Tibial nerve (tissue), 4 donors: ENCODE measurements at regions not wholly inside any gene's neighbourhood (a gene's known extent, or its start where the extent isn't known, plus 50 kb on each side); places are given as distances from the start of the nearest gene placed in this dataset.
"Not testable (repeated sequence)": the region's sequence is repeated elsewhere in the genome, so short reads cannot be mapped to it uniquely, and the experiment has no call there.

Experiments
- DNase-seq, 2 donors: peaks; one replicate each; pipeline ENCODE4 v3.0.0-alpha.2; 2019; ENCODE audit warnings: low spot score in 2 of 2
- H3K27ac ChIP-seq, 4 donors: fragments of 200-600 bp; sonication (generic) in 3 of 4; one replicate each; pipeline ENCODE4 v1.5.1; 2017 to 2019; ENCODE audit warnings: mild to moderate bottlenecking in 1 of 4
- H3K27me3 ChIP-seq, 2 donors: fragments of 200-600 bp; sonication (generic) in 1 of 2; one replicate each; pipeline versions ENCODE4 v1.5.1 to v1.6.0; 2017 to 2019
- H3K36me3 ChIP-seq, 3 donors: fragments of 200-600 bp; sonication (generic); one replicate each; pipeline ENCODE4 v1.5.1; 2018 to 2019
- H3K4me1 ChIP-seq, 4 donors: fragments of 200-600 bp; sonication (generic) in 3 of 4; one replicate each; pipeline ENCODE4 v1.5.1; 2017 to 2019
- H3K4me3 ChIP-seq, 4 donors: fragments of 200-600 bp; sonication (generic) in 3 of 4; one replicate each; pipeline ENCODE4 v1.5.1; 2017 to 2019; ENCODE audit warnings: mild to moderate bottlenecking in 1 of 4, moderate library complexity in 1 of 4
- H3K9me3 ChIP-seq, 4 donors: fragments of 200-600 bp; sonication (generic) in 3 of 4; one replicate each; pipeline ENCODE4 v1.5.1; 2017 to 2019
- CTCF ChIP-seq, 5 experiments: fragments of 200-600 bp in 3 of 5; fragments of 450-650 bp in 2 of 5; sonication (generic) in 3 of 5; IDR thresholded peaks; one replicate each; pipeline ENCODE4 v1.5.1; 2016 to 2019; ENCODE audit warnings: antibody characterized with exemption in 5 of 5, mild to moderate bottlenecking in 3 of 5, moderate library complexity in 2 of 5
- EP300 ChIP-seq, 2 donors: sonication (generic); formaldehyde crosslinking; IDR thresholded peaks; one replicate each; pipeline ENCODE4 v1.6.1; 2017; ENCODE audit warnings: antibody characterized with exemption in 2 of 2, mild to moderate bottlenecking in 1 of 2
- POLR2A ChIP-seq, 2 donors: fragments of 450-650 bp; IDR thresholded peaks; one replicate each; pipeline ENCODE4 v1.6.1; 2017; ENCODE audit warnings: antibody characterized with exemption in 2 of 2, mild to moderate bottlenecking in 2 of 2, moderate library complexity in 2 of 2
- WGBS, 2 donors: methylation state at CpG; one replicate each; pipeline ENCODE4 v1.1.5; 2018; 5-methylcytosine and 5-hydroxymethylcytosine counted together

- Histone ChIP-seq H3K4me3 (no peak overlapping the region), H3K27ac (no peak overlapping the region), H3K36me3 (no peaks in the 10 kb centered on the region), H3K4me1 (peaks cover 0 to 16% (median 0%) of the 10 kb centered on the region in 4 donors), H3K9me3 (no peaks in the 10 kb centered on the region), H3K27me3 (no peaks in the 10 kb centered on the region)
- WGBS, 2 donors, result 74 to 79% methylated on average over 2 of the region's 2 CpGs
- TF ChIP-seq EP300 (IDR thresholded peaks at IDR 0.05) (no peak), POLR2A (IDR thresholded peaks at IDR 0.05) (no peak), CTCF (IDR thresholded peaks at IDR 0.05) (no peak)
- no peak for DNase-seq
Observed at GRCh38 chr4:19025031-19025430, 1003.5 kb upstream of the LCORL start.

DNA sequence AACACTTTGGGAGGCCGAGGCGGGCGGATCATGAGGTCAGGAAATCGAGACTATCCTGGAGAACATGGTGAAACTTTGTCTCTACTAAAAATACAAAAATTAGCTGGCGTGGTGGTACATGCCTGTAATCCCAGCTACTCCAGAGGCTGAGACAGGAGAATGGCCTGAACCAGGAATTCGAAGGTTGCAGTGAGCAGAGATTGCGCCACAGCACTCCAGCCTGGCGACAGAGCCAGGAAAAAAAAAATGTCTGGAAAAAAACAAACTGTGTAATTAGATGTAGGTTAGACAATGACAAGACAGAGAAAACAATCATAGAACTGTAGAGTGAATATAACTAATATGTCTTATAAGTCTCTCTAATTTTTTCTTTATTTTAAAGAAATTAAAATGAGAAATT lies 1002.5 kb upstream of the LCORL start:
- 94 to 98% methylated on average over 8 of the region's 8 CpGs for WGBS, 2 donors
- no peak overlapping the region for H3K27ac ChIP-seq
- no peak overlapping the region for H3K4me3 ChIP-seq
- no peaks in the 10 kb centered on the region for H3K9me3 ChIP-seq
- no peak for DNase-seq
- H3K4me1 ChIP-seq, result peaks cover 0 to 12% (median 0%) of the 10 kb centered on the region in 4 donors
- H3K27me3 ChIP-seq, result no peaks in the 10 kb centered on the region
- H3K36me3 ChIP-seq, result no peaks in the 10 kb centered on the region
- TF ChIP-seq CTCF (IDR thresholded peaks at IDR 0.05) (no peak), EP300 (IDR thresholded peaks at IDR 0.05) (no peak), POLR2A (IDR thresholded peaks at IDR 0.05) (no peak)

DNA sequence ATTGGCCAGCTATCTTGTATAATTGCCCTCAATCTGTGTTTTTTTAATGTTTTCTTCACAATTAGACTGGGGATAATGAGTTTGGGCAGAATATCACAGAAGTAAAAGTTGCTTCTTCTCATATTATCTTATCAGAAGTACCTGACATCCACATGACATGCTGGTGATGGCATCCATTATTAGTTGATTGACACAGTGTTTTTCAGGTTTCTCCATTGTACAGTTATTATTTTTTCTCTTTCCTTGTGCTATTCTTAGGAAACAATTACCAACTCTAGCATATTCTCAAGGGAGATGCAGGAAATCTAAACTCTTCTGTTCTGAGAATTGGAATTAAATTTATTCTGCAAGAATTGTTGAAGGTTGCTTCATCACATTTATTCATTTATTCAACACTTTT lies 1000.1 kb upstream of the LCORL start:
- H3K4me3 ChIP-seq, result no peak overlapping the region
- H3K36me3 ChIP-seq, result no peaks in the 10 kb centered on the region
- TF ChIP-seq CTCF (IDR thresholded peaks at IDR 0.05), result no peak
- no peak for TF ChIP-seq EP300 (IDR thresholded peaks at IDR 0.05)
- no peak for TF ChIP-seq POLR2A (IDR thresholded peaks at IDR 0.05)
- no peaks in the 10 kb centered on the region for H3K9me3 ChIP-seq
- H3K27me3 ChIP-seq, result no peaks in the 10 kb centered on the region
- H3K4me1 ChIP-seq, result peaks cover 0 to 11% (median 0%) of the 10 kb centered on the region in 4 donors
- H3K27ac ChIP-seq, result no peak overlapping the region
- DNase-seq, result no peak

GRCh38 chr4:19016550-19016949 lies 995.0 kb upstream of the LCORL start:
- H3K4me3 ChIP-seq, H3K36me3 ChIP-seq, DNase-seq, H3K4me1 ChIP-seq, H3K9me3 ChIP-seq, H3K27ac ChIP-seq, H3K27me3 ChIP-seq: not testable (repeated sequence)
- 94 to 98% methylated on average over 11 of the region's 11 CpGs for WGBS, 2 donors

GRCh38 chr4:19014594-19014993 lies 993.0 kb upstream of the LCORL start:
- Histone ChIP-seq H3K4me3 (no peak overlapping the region), H3K27ac (no peak overlapping the region), H3K27me3 (no peaks in the 10 kb centered on the region), H3K4me1 (no peaks in the 10 kb centered on the region), H3K36me3 (no peaks in the 10 kb centered on the region), H3K9me3 (no peaks in the 10 kb centered on the region)
- no peak for DNase-seq
- no peak for TF ChIP-seq EP300 (IDR thresholded peaks at IDR 0.05)
- TF ChIP-seq POLR2A (IDR thresholded peaks at IDR 0.05), result no peak
- TF ChIP-seq CTCF (IDR thresholded peaks at IDR 0.05), result no peak

- H3K36me3 ChIP-seq, result no peaks in the 10 kb centered on the region
- TF ChIP-seq CTCF (IDR thresholded peaks at IDR 0.05), result no peak
- no peak for TF ChIP-seq EP300 (IDR thresholded peaks at IDR 0.05)
- no peak for TF ChIP-seq POLR2A (IDR thresholded peaks at IDR 0.05)
- H3K4me3 ChIP-seq, result no peak overlapping the region
- WGBS, 2 donors, result 39 to 42% methylated on average over 3 of the region's 3 CpGs
- H3K27ac ChIP-seq, result no peak overlapping the region
- no peaks in the 10 kb centered on the region for H3K9me3 ChIP-seq
- H3K27me3 ChIP-seq, result no peaks in the 10 kb centered on the region
- DNase-seq, result no peak
- H3K4me1 ChIP-seq, result no peaks in the 10 kb centered on the region
Observed at GRCh38 chr4:19010761-19011160, 989.2 kb upstream of the LCORL start.
